Neuronal stem cell (in vitro differentiated cells): ENCODE measurements at regions not wholly inside any gene's neighbourhood (a gene's known extent, or its start where the extent isn't known, plus 50 kb on each side); places are given as distances from the start of the nearest gene placed in this dataset.

Experiments used
- DNase-seq: peaks from one replicate; pipeline ENCODE4 v3.0.0-alpha.2; 2013; ENCODE audit warnings: low spot score
- H2AFZ ChIP-seq: one replicate; pipeline ENCODE4 v1.6.1; 2013; ENCODE audit warnings: mild to moderate bottlenecking, low read length, inconsistent platforms
- H2AK5ac ChIP-seq: 2 replicates; pipeline ENCODE4 v1.6.1; 2013; ENCODE audit warnings: low read depth, mild to moderate bottlenecking, inconsistent platforms, low read length, moderate library complexity, mixed read lengths
- H2BK120ac ChIP-seq: 2 replicates; pipeline ENCODE4 v1.6.1; 2013; ENCODE audit warnings: low read depth, mild to moderate bottlenecking, inconsistent platforms, low read length, moderate library complexity, mixed read lengths
- H2BK12ac ChIP-seq: one replicate; pipeline ENCODE4 v1.6.1; 2013; ENCODE audit warnings: low read length, inconsistent platforms
- H2BK15ac ChIP-seq: 2 replicates; pipeline ENCODE4 v1.6.1; 2013; ENCODE audit warnings: mild to moderate bottlenecking, low read length, inconsistent platforms, mixed read lengths
- H2BK5ac ChIP-seq: one replicate; pipeline ENCODE4 v1.6.1; 2013; ENCODE audit warnings: inconsistent platforms, mild to moderate bottlenecking, low read length, moderate library complexity
- H3K14ac ChIP-seq: one replicate; pipeline ENCODE4 v1.6.1; 2013; ENCODE audit warnings: low read length, inconsistent platforms
- H3K18ac ChIP-seq: 2 replicates; pipeline ENCODE4 v1.6.1; 2013; ENCODE audit warnings: low read length, inconsistent platforms
- H3K23ac ChIP-seq: 2 replicates; pipeline ENCODE4 v1.6.1; 2013; ENCODE audit warnings: low read depth, mild to moderate bottlenecking, mixed read lengths, low read length, inconsistent platforms; ENCODE audit not compliant: poor library complexity
- H3K27ac ChIP-seq: replicated peaks from 3 replicates; pipeline ENCODE4 v1.5.1; 2013; ENCODE audit warnings: low read length, inconsistent platforms
- H3K27me3 ChIP-seq, 3 experiments: 2 replicates each; pipeline ENCODE4 v1.6.1; 2013; ENCODE audit warnings: low read length in 3 of 3, mild to moderate bottlenecking in 2 of 3, inconsistent platforms in 1 of 3, low read depth in 1 of 3, mixed read lengths in 1 of 3, moderate library complexity in 1 of 3; ENCODE audit not compliant: control insufficient read depth in 3 of 3, insufficient read depth in 3 of 3
- H3K36me3 ChIP-seq, 2 donors: replicated peaks in 1 of 2; 2 replicates each; pipeline ENCODE4 v1.6.1; 2013; ENCODE audit warnings: low read length in 2 of 2; ENCODE audit not compliant: control insufficient read depth in 2 of 2, insufficient read depth in 2 of 2
- H3K4ac ChIP-seq: 2 replicates; pipeline ENCODE4 v1.6.1; 2013; ENCODE audit warnings: inconsistent platforms, mild to moderate bottlenecking, low read length, moderate library complexity
- H3K4me1 ChIP-seq, 2 donors: 1 replicate in 1 of 2; 2 replicates in 1 of 2; pipeline ENCODE4 v1.6.1; 2013; ENCODE audit warnings: low read length in 2 of 2, low read depth in 1 of 2; ENCODE audit not compliant: control insufficient read depth in 2 of 2, insufficient read depth in 1 of 2
- H3K4me2 ChIP-seq: one replicate; pipeline ENCODE4 v1.6.1; 2013; ENCODE audit warnings: mild to moderate bottlenecking, low read length, inconsistent platforms; ENCODE audit not compliant: insufficient read depth, poor library complexity, severe bottlenecking
- H3K4me3 ChIP-seq, 2 donors: 2 replicates each; pipeline ENCODE4 v1.5.1; 2013; ENCODE audit warnings: low read length in 2 of 2, mild to moderate bottlenecking in 2 of 2, inconsistent platforms in 1 of 2, moderate library complexity in 1 of 2
- H3K79me1 ChIP-seq: one replicate; pipeline ENCODE4 v1.6.1; 2013; ENCODE audit warnings: low read depth, mild to moderate bottlenecking, inconsistent platforms, low read length, moderate library complexity
- H3K9ac ChIP-seq: one replicate; pipeline ENCODE4 v1.6.1; 2013; ENCODE audit warnings: mild to moderate bottlenecking, low read depth, low read length, inconsistent platforms; ENCODE audit not compliant: poor library complexity
- H3K9me3 ChIP-seq, 2 donors: replicated peaks in 1 of 2; 2 replicates each; pipeline versions ENCODE3 to v1.6.1; 2013; ENCODE audit warnings: low read length in 2 of 2, mild to moderate bottlenecking in 2 of 2, inconsistent platforms in 1 of 2, low read depth in 1 of 2, mixed read lengths in 1 of 2, moderate library complexity in 1 of 2; ENCODE audit not compliant: control insufficient read depth in 2 of 2, insufficient read depth in 1 of 2
- H4K8ac ChIP-seq: one replicate; pipeline ENCODE4 v1.6.1; 2013; ENCODE audit warnings: low read depth, mild to moderate bottlenecking, inconsistent platforms, low read length, moderate library complexity
- H4K91ac ChIP-seq: one replicate; pipeline ENCODE4 v1.6.1; 2013; ENCODE audit warnings: low read length, low read depth, mild to moderate bottlenecking, inconsistent platforms; ENCODE audit not compliant: poor library complexity
- WGBS, 2 donors: extraction: QIAGEN DNeasy Blood & Tissue Kit; methylation state at CpG; one replicate each; pipeline ENCODE4 v1.1.7; 2013; ENCODE audit warnings: missing lambda C conversion rate in 2 of 2, mixed read lengths in 1 of 2; ENCODE audit not compliant: insufficient read length in 2 of 2, insufficient replicate concordance in 1 of 2; ENCODE audit errors: extremely low coverage in 2 of 2; 5-methylcytosine and 5-hydroxymethylcytosine counted together

- H2BK15ac ChIP-seq: no peak overlapping the region
- H2AFZ ChIP-seq: peak overlapping the region; percentile 39
- H3K4me3 ChIP-seq: no peak overlapping the region
- H3K27me3 ChIP-seq: no peaks in the 10 kb centered on the region
- no peak for DNase-seq
- no peaks in the 10 kb centered on the region for H3K79me1 ChIP-seq
- H3K23ac ChIP-seq: no peak overlapping the region
- no peak overlapping the region for H4K91ac ChIP-seq
- no peak overlapping the region for H3K27ac ChIP-seq
- no CpG with 5 or more reads among the region's 2 CpGs for WGBS, 2 donors
- no peak overlapping the region for H2BK120ac ChIP-seq
- H2BK5ac ChIP-seq: no peak overlapping the region
- H3K36me3 ChIP-seq: no peaks in the 10 kb centered on the region
- no peak overlapping the region for H4K8ac ChIP-seq
- no peak overlapping the region for H3K18ac ChIP-seq
- H2BK12ac ChIP-seq: no peak overlapping the region
- no peak overlapping the region for H2AK5ac ChIP-seq
- H3K4me2 ChIP-seq: no peak overlapping the region
- H3K4me1 ChIP-seq: peaks cover 3 to 19% of the 10 kb centered on the region in 2 donors
- H3K14ac ChIP-seq: no peak overlapping the region
- H3K9ac ChIP-seq: no peak overlapping the region
- no peak overlapping the region for H3K4ac ChIP-seq
- H3K9me3 ChIP-seq: no peaks in the 10 kb centered on the region
These were observed 419.7 kb upstream of the PRICKLE1 start for GRCh38 chr12:43008953-43009845.

- no peaks in the 10 kb centered on the region for H3K9me3 ChIP-seq
- no peak overlapping the region for H3K18ac ChIP-seq
- H3K9ac ChIP-seq: no peak overlapping the region
- no peak overlapping the region for H2AK5ac ChIP-seq
- no peak overlapping the region for H2BK15ac ChIP-seq
- H3K4me3 ChIP-seq: no peak overlapping the region
- no peak for DNase-seq
- WGBS, 2 donors: no CpG with 5 or more reads among the region's 6 CpGs
- H2BK120ac ChIP-seq: no peak overlapping the region
- H3K79me1 ChIP-seq: no peaks in the 10 kb centered on the region
- H3K4me1 ChIP-seq: peaks cover 3 to 16% of the 10 kb centered on the region in 2 donors
- no peak overlapping the region for H3K23ac ChIP-seq
- no peak overlapping the region for H2BK5ac ChIP-seq
- H4K91ac ChIP-seq: no peak overlapping the region
- peak overlapping the region; percentile 79 for H2AFZ ChIP-seq
- no peak overlapping the region for H3K14ac ChIP-seq
- no peak overlapping the region for H2BK12ac ChIP-seq
- H3K4me2 ChIP-seq: no peak overlapping the region
- H4K8ac ChIP-seq: no peak overlapping the region
- no peak overlapping the region for H3K27ac ChIP-seq
- H3K4ac ChIP-seq: no peak overlapping the region
- H3K36me3 ChIP-seq: no peaks in the 10 kb centered on the region
- H3K27me3 ChIP-seq: no peaks in the 10 kb centered on the region
These were observed 415.4 kb upstream of the PRICKLE1 start for GRCh38 chr12:43004908-43005307.

GRCh38 chr12:43004141-43004540 is 414.6 kb upstream of the PRICKLE1 start:
- no peak overlapping the region for H2AK5ac ChIP-seq
- H3K23ac ChIP-seq: no peak overlapping the region
- WGBS, 2 donors: no CpG with 5 or more reads among the region's 2 CpGs
- H3K9me3 ChIP-seq: no peaks in the 10 kb centered on the region
- H3K4me2 ChIP-seq: no peak overlapping the region
- no peak overlapping the region for H2AFZ ChIP-seq
- H4K91ac ChIP-seq: no peak overlapping the region
- H4K8ac ChIP-seq: no peak overlapping the region
- no peak overlapping the region for H3K18ac ChIP-seq
- no peak overlapping the region for H2BK15ac ChIP-seq
- H3K79me1 ChIP-seq: no peaks in the 10 kb centered on the region
- peaks cover 3 to 9% of the 10 kb centered on the region in 2 donors for H3K4me1 ChIP-seq
- H3K36me3 ChIP-seq: no peaks in the 10 kb centered on the region
- no peak overlapping the region for H3K14ac ChIP-seq
- no peak for DNase-seq
- no peak overlapping the region for H2BK5ac ChIP-seq
- no peaks in the 10 kb centered on the region for H3K27me3 ChIP-seq
- H3K27ac ChIP-seq: no peak overlapping the region
- no peak overlapping the region for H3K4me3 ChIP-seq
- H2BK12ac ChIP-seq: no peak overlapping the region
- H3K4ac ChIP-seq: no peak overlapping the region
- no peak overlapping the region for H2BK120ac ChIP-seq
- H3K9ac ChIP-seq: no peak overlapping the region

- H3K4me3 ChIP-seq: no peak overlapping the region
- H4K8ac ChIP-seq: no peak overlapping the region
- H3K27ac ChIP-seq: no peak overlapping the region
- H2BK15ac ChIP-seq: no peak overlapping the region
- H3K14ac ChIP-seq: no peak overlapping the region
- H2BK5ac ChIP-seq: no peak overlapping the region
- no peak for DNase-seq
- H3K4me1 ChIP-seq: peaks cover 2 to 4% of the 10 kb centered on the region in 2 donors
- H3K36me3 ChIP-seq: no peaks in the 10 kb centered on the region
- H2BK12ac ChIP-seq: no peak overlapping the region
- H3K27me3 ChIP-seq: no peaks in the 10 kb centered on the region
- no peak overlapping the region for H3K4ac ChIP-seq
- no peak overlapping the region for H4K91ac ChIP-seq
- no peak overlapping the region for H3K23ac ChIP-seq
- WGBS, 2 donors: no CpG with 5 or more reads among the region's 2 CpGs
- no peak overlapping the region for H3K9ac ChIP-seq
- no peak overlapping the region for H2AK5ac ChIP-seq
- H2BK120ac ChIP-seq: no peak overlapping the region
- no peak overlapping the region for H2AFZ ChIP-seq
- H3K79me1 ChIP-seq: no peaks in the 10 kb centered on the region
- no peaks in the 10 kb centered on the region for H3K9me3 ChIP-seq
- H3K18ac ChIP-seq: no peak overlapping the region
- H3K4me2 ChIP-seq: no peak overlapping the region
These were observed 407.4 kb upstream of the PRICKLE1 start for GRCh38 chr12:42996869-42997431.
